ENCODE measurements at regions not wholly inside any gene's neighbourhood (a gene's known extent, or its start where the extent isn't known, plus 50 kb on each side); places are given as distances from the start of the nearest gene placed in this dataset.

DNA sequence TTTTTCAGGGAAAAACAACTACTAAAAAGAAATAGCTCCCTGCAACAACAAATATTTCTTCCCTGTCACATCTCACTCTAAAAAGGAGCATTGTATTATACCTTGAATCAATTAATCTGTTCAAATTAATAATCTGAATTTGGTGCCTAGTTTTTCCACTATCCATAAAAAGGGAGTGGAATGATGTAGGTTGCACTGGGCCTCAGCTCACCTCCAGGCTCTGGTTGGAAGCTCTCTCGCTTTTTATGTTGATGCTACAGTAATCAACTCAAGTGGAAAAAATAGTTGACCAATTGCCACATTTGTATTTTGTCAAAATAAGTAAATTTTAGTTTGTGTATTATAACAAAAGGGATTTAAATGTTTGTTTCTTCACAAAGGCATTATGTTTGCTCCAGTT, 126.1 kb downstream of the MAD2L1 start:
- TF ChIP-seq GATA2 (IDR thresholded peaks at IDR 0.05; ENCODE audit: insufficient read depth, insufficient read length, low read depth, low read length) (no peak), EZH2 (IDR thresholded peaks at IDR 0.05; ENCODE audit: borderline replicate concordance, low read depth, low read length, severe bottlenecking) (no peak), JUN (IDR thresholded peaks at IDR 0.05; ENCODE audit: borderline replicate concordance, insufficient read depth, insufficient read length, low read depth) (no peak), MYC (IDR thresholded peaks at IDR 0.05; ENCODE audit: low read depth, low read length) (no peak), FOS (IDR thresholded peaks at IDR 0.05; ENCODE audit: borderline replicate concordance, insufficient read depth, low read length) (no peak), POLR2AphosphoS5 (IDR thresholded peaks at IDR 0.05; ENCODE audit: insufficient read depth, low read depth, low read length) (no peak), POLR2A (IDR thresholded peaks at IDR 0.05; ENCODE audit: low read depth, low read length) (no peak)
- TF ChIP-seq, protein P1, sequence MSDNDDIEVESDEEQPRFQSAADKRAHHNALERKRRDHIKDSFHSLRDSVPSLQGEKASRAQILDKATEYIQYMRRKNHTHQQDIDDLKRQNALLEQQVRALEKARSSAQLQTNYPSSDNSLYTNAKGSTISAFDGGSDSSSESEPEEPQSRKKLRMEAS (IDR thresholded peaks at IDR 0.05; ENCODE audit: insufficient read depth, insufficient read length): no peak
- TF ChIP-seq, protein P2, sequence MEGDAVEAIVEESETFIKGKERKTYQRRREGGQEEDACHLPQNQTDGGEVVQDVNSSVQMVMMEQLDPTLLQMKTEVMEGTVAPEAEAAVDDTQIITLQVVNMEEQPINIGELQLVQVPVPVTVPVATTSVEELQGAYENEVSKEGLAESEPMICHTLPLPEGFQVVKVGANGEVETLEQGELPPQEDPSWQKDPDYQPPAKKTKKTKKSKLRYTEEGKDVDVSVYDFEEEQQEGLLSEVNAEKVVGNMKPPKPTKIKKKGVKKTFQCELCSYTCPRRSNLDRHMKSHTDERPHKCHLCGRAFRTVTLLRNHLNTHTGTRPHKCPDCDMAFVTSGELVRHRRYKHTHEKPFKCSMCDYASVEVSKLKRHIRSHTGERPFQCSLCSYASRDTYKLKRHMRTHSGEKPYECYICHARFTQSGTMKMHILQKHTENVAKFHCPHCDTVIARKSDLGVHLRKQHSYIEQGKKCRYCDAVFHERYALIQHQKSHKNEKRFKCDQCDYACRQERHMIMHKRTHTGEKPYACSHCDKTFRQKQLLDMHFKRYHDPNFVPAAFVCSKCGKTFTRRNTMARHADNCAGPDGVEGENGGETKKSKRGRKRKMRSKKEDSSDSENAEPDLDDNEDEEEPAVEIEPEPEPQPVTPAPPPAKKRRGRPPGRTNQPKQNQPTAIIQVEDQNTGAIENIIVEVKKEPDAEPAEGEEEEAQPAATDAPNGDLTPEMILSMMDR (IDR thresholded peaks at IDR 0.05; ENCODE audit: extremely low read depth in 1 of 2, insufficient read depth in 1 of 2, low read depth in 1 of 2, low read length in 2 of 2): no peak

More for the DNA sequence above, 126.1 kb downstream of the MAD2L1 start:
- Histone ChIP-seq H3K4me3 (replicated peaks in 1 of 3; ENCODE audit: insufficient read depth in 1 of 3, low read depth in 1 of 3, low read length in 3 of 3) (no peak overlapping the region), H3K9ac (replicated peaks; ENCODE audit: extremely low read depth, insufficient read depth, low read length) (no peak overlapping the region), H3K4me1 (ENCODE audit: control insufficient read depth, extremely low read depth, insufficient read depth, low read length) (no peaks in the 10 kb centered on the region), H3K27ac (ENCODE audit: insufficient read depth, low read depth, low read length) (no peak overlapping the region), H2AFZ (ENCODE audit: low read depth, low read length) (no peak overlapping the region), H3K79me2 (ENCODE audit: control insufficient read depth, insufficient read depth, low read length) (no peaks in the 10 kb centered on the region), H3K9me3 (replicated peaks; ENCODE audit: control insufficient read depth, insufficient read depth, low read length) (no peaks in the 10 kb centered on the region), H3K36me3 (ENCODE audit: control insufficient read depth in 2 of 2, extremely low read depth in 1 of 2, insufficient read depth in 2 of 2, low read length in 2 of 2) (no peaks in the 10 kb centered on the region), H3K9me1 (replicated peaks; ENCODE audit: control insufficient read depth, extremely low read depth, insufficient read depth, low read length) (no peaks in the 10 kb centered on the region), H3K27me3 (ENCODE audit: control insufficient read depth in 2 of 2, insufficient read depth in 2 of 2, low read length in 2 of 2) (no peaks in the 10 kb centered on the region), H4K20me1 (replicated peaks; ENCODE audit: control insufficient read depth, extremely low read depth, insufficient read depth, low read length) (no peaks in the 10 kb centered on the region), H3K4me2 (ENCODE audit: insufficient read depth, low read length) (no peak overlapping the region)
- ChIA-PET CTCF (no interaction called here), POLR2A (no interaction called here)
- no TSS peak for BruUV-seq (replicated peaks)
- FAIRE-seq (no peak), DNase-seq (ENCODE audit: low read depth, low spot score) (no peak)
- intact Hi-C loops (cut with micrococcal nuclease) (no loop called here), dilution Hi-C loops (cut with MboI; ENCODE audit: extremely low pct_ligation_motif_present, low sequenced_read_pairs) (no loop called here)
